NCI-H128 (cell line): ENCODE measurements at regions not wholly inside any gene's neighbourhood (a gene's known extent, or its start where the extent isn't known, plus 50 kb on each side); places are given as distances from the start of the nearest gene placed in this dataset.

Experiments used
- DNase-seq: peaks from one replicate; lab custom pipeline; 2025; ENCODE audit not compliant: unreplicated experiment; lab: John Stamatoyannopoulos, UW

GRCh38 chr16:80366023-80366422 is 174.8 kb upstream of the DYNLRB2 start:
- no peak for DNase-seq

GRCh38 chr16:80362816-80363215 is 178.0 kb upstream of the DYNLRB2 start:
- DNase-seq, result no peak

GRCh38 chr16:80356365-80356764 is 184.4 kb upstream of the DYNLRB2 start:
- DNase-seq, result no peak

GRCh38 chr16:80355335-80355734 is 185.5 kb upstream of the DYNLRB2 start:
- no peak for DNase-seq

GRCh38 chr16:80350061-80350460 is 190.7 kb upstream of the DYNLRB2 start:
- DNase-seq, result no peak

GRCh38 chr16:80347900-80348299 is 192.9 kb upstream of the DYNLRB2 start:
- no peak for DNase-seq

GRCh38 chr16:80347002-80347401 is 193.8 kb upstream of the DYNLRB2 start:
- DNase-seq, result no peak

GRCh38 chr16:80346111-80346632 is 194.6 kb upstream of the DYNLRB2 start:
- no peak for DNase-seq

- no peak for DNase-seq
These were observed 195.1 kb upstream of the DYNLRB2 start for GRCh38 chr16:80345701-80346100.

GRCh38 chr16:80344570-80344969 is 196.2 kb upstream of the DYNLRB2 start:
- no peak for DNase-seq

GRCh38 chr16:80341263-80341662 is 199.5 kb upstream of the DYNLRB2 start:
- no peak for DNase-seq

GRCh38 chr16:80337786-80338185 is 203.0 kb upstream of the DYNLRB2 start:
- DNase-seq, result no peak

- no peak for DNase-seq
These were observed 210.0 kb upstream of the DYNLRB2 start for GRCh38 chr16:80330803-80331202.

- DNase-seq, result no peak
These were observed 210.6 kb upstream of the DYNLRB2 start for GRCh38 chr16:80330150-80330549.

- no peak for DNase-seq
These were observed 213.1 kb upstream of the DYNLRB2 start for GRCh38 chr16:80327740-80328139.

- DNase-seq, result no peak
These were observed 216.4 kb upstream of the DYNLRB2 start for GRCh38 chr16:80324371-80324770.

GRCh38 chr16:80323808-80324195 is 217.0 kb upstream of the DYNLRB2 start:
- DNase-seq, result no peak

- no peak for DNase-seq
These were observed 217.5 kb upstream of the DYNLRB2 start for GRCh38 chr16:80323187-80323807.

GRCh38 chr16:80319181-80319580 is 221.6 kb upstream of the DYNLRB2 start:
- DNase-seq, result no peak

GRCh38 chr16:80318107-80318506 is 222.7 kb upstream of the DYNLRB2 start:
- no peak for DNase-seq

- DNase-seq, result no peak
These were observed 223.2 kb upstream of the DYNLRB2 start for GRCh38 chr16:80317599-80318037.

- no peak for DNase-seq
These were observed 223.7 kb upstream of the DYNLRB2 start for GRCh38 chr16:80317116-80317515.

GRCh38 chr16:80314042-80314441 is 226.8 kb upstream of the DYNLRB2 start:
- no peak for DNase-seq
